Astrocyte (in vitro differentiated cells and primary cell): ENCODE measurements at regions not wholly inside any gene's neighbourhood (a gene's known extent, or its start where the extent isn't known, plus 50 kb on each side); places are given as distances from the start of the nearest gene placed in this dataset.

ENCODE experiments used
- EZH2 ChIP-seq: IDR thresholded peaks from 2 replicates; pipeline ENCODE4 v1.6.1; 2012; ENCODE audit warnings: mild to moderate bottlenecking, low read length, inconsistent platforms; ENCODE audit not compliant: insufficient read depth
- TF ChIP-seq, protein P1 (sequence below): IDR thresholded peaks from 2 replicates; pipeline ENCODE4 v1.5.1; 2011; ENCODE audit warnings: low read depth, mild to moderate bottlenecking, inconsistent platforms, low read length, moderate library complexity; ENCODE audit not compliant: insufficient read depth

DNA sequence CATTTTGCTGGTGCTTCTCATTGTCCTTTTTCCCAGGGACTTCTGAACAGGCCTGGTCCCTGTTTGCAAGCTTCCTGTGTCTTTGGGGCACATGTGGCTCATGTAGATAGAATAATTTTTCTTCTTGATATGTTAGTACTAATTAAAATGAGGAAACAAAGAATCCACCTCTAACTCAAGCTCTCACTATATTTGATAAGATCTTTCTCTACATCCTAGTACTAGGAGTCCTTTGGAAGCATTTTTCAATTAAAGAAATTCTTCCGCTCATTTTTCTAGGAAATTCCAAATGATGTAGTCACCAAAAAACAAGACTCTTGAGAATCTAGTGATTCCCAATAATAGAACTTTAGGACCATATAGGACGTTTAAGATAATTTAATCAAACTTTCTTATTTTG, 165.3 kb downstream of the SEC61B start:
- TF ChIP-seq, protein P1, sequence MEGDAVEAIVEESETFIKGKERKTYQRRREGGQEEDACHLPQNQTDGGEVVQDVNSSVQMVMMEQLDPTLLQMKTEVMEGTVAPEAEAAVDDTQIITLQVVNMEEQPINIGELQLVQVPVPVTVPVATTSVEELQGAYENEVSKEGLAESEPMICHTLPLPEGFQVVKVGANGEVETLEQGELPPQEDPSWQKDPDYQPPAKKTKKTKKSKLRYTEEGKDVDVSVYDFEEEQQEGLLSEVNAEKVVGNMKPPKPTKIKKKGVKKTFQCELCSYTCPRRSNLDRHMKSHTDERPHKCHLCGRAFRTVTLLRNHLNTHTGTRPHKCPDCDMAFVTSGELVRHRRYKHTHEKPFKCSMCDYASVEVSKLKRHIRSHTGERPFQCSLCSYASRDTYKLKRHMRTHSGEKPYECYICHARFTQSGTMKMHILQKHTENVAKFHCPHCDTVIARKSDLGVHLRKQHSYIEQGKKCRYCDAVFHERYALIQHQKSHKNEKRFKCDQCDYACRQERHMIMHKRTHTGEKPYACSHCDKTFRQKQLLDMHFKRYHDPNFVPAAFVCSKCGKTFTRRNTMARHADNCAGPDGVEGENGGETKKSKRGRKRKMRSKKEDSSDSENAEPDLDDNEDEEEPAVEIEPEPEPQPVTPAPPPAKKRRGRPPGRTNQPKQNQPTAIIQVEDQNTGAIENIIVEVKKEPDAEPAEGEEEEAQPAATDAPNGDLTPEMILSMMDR, result no peak
- TF ChIP-seq EZH2, result no peak
